Muscle layer of colon (tissue), 2 donors: ENCODE measurements at regions not wholly inside any gene's neighbourhood (a gene's known extent, or its start where the extent isn't known, plus 50 kb on each side); places are given as distances from the start of the nearest gene placed in this dataset.

Experiments
- H3K27ac ChIP-seq: one replicate; pipeline ENCODE4 v1.7.0; 2013; ENCODE audit warnings: low read depth, mild to moderate bottlenecking, low read length, moderate library complexity
- H3K27me3 ChIP-seq, 2 donors: one replicate each; pipeline ENCODE4 v1.7.0; 2013; ENCODE audit warnings: low read length in 2 of 2, mild to moderate bottlenecking in 2 of 2; ENCODE audit not compliant: insufficient read depth in 2 of 2, control insufficient read depth in 1 of 2
- H3K36me3 ChIP-seq: one replicate; pipeline ENCODE4 v1.7.0; 2013; ENCODE audit warnings: mild to moderate bottlenecking, low read length; ENCODE audit not compliant: insufficient read depth
- H3K4me1 ChIP-seq: one replicate; pipeline ENCODE4 v1.7.0; 2013; ENCODE audit warnings: mild to moderate bottlenecking, low read length; ENCODE audit not compliant: insufficient read depth
- H3K4me3 ChIP-seq, 2 donors: one replicate each; pipeline ENCODE4 v1.7.0; 2013; ENCODE audit warnings: low read length in 2 of 2, low read depth in 1 of 2, mild to moderate bottlenecking in 1 of 2, moderate library complexity in 1 of 2
- H3K9ac ChIP-seq: one replicate; pipeline ENCODE4 v1.7.0; 2013; ENCODE audit warnings: low read length
- H3K9me3 ChIP-seq: one replicate; pipeline ENCODE4 v1.7.0; 2013; ENCODE audit warnings: mild to moderate bottlenecking, low read length
- donor health status: abdominal sarcoma.
- donor health status: Adenocarcinoma of cecum.

DNA sequence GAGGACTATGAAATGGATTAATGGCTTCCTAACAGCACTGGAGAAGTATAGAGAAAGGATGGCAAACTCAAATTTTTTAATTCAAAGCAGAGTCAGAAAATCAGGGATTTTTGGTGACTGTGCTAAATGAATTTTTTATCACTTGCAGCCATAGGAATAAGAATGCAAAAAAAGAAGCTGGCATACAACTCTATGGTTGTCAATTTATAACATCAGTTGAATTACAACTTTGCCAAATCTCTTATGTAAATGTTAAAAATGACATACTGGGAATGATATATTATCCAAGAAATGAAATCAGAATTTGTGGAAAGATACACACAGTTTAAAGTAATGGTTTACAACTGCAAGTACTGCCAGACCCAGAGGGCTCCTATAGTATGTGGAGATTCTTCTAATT lies 106.5 kb downstream of the HTR1B start:
- Histone ChIP-seq H3K4me3 (no peak overlapping the region), H3K4me1 (no peaks in the 10 kb centered on the region)

DNA sequence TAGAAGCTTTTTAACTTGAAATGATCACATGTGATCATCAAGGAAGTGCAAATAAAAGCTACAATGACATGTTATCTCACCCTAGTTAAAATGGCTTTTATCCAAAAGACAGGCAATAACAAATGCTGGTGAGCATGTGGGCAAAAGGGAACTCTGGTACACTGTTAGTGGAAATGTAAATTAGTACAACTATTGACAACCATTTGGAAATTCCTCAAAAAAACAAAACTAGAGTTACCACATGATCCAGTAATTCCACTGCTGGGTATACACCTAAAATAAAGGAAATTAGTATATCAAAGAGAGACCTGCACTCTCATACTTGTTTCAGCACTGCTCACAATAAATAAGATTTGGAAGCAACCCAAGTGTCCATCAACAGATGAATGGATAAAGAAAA lies 108.7 kb downstream of the HTR1B start:
- Histone ChIP-seq H3K27me3 (no peaks in the 10 kb centered on the region), H3K4me1 (no peaks in the 10 kb centered on the region), H3K4me3 (no peak overlapping the region), H3K27ac (no peak overlapping the region), H3K9me3 (no peaks in the 10 kb centered on the region), H3K9ac (no peak overlapping the region), H3K36me3 (no peaks in the 10 kb centered on the region)

More for the DNA sequence above, 106.5 kb downstream of the HTR1B start:
- Histone ChIP-seq H3K27ac (no peak overlapping the region), H3K9me3 (no peaks in the 10 kb centered on the region), H3K27me3 (no peaks in the 10 kb centered on the region), H3K36me3 (no peaks in the 10 kb centered on the region), H3K9ac (no peak overlapping the region)

DNA sequence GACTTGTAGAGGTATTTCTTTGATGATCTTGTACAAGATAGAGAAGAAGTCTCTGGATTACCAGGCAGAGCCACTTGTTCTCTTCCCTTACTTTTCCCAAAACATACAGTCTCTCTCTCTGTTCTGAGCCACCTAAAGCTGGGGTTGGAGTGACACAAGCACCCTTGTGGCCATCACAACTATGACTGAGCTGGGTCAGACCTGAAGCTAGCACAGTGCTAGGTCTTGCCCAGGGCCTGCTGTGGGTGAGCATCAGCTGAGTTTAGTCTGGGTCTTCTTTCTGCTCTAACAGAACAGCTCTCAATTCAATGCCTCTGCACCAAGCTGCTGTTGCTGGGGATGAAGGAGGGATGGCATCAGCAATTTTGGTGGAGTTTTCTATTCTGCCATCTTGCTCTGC lies 110.2 kb downstream of the HTR1B start:
- Histone ChIP-seq H3K4me1 (no peaks in the 10 kb centered on the region), H3K36me3 (no peaks in the 10 kb centered on the region), H3K4me3 (no peak overlapping the region), H3K27ac (no peak overlapping the region), H3K9me3 (no peaks in the 10 kb centered on the region), H3K9ac (no peak overlapping the region), H3K27me3 (no peaks in the 10 kb centered on the region)

DNA sequence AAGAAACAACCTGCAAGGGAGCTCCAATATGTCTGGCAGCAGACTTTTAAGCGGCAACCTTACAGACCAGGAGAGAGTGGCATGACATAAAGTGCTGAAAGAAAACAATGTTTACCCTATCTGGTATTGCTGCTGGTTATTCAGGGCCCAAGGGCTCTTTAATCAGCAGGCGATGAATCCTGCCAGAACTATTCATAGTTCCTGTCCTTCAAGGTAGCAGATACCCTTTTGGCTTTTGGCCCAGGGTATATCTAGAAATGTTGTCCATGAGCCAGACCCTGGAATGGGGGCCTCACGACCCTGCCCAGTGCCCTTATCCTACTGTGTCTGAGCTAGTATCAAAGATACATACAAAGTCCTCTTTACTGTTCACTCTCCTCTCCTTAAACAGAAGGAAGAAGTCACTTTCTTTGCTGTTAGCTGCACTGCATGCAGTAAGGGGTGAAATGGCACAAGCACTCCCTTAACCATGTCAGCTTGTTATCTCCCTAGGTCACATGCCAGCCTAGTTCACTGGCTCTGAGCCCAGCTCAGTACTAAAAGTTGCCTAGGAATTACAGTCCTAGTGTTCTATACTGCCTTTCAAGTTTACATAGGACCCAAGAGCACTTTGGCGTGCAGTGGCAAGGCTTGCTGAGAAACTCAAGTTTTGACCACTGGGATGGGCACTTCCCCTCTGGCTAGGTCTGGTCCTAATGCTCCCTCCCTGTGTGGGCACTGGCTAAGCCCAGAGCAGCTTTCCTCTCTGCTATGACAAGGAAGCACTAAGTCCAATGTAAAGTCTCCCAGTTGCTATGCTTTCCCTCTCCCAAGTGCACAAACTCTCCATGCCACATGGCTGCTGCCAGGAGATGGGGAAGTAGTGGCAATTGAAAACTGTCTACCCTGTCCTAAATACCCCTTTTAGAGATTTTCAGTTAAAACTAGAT lies 122.0 kb downstream of the HTR1B start:
- Histone ChIP-seq H3K27me3 (no peaks in the 10 kb centered on the region), H3K9me3 (no peaks in the 10 kb centered on the region), H3K4me3 (no peak overlapping the region), H3K9ac (no peak overlapping the region), H3K4me1 (no peaks in the 10 kb centered on the region), H3K36me3 (no peaks in the 10 kb centered on the region), H3K27ac (no peak overlapping the region)

DNA sequence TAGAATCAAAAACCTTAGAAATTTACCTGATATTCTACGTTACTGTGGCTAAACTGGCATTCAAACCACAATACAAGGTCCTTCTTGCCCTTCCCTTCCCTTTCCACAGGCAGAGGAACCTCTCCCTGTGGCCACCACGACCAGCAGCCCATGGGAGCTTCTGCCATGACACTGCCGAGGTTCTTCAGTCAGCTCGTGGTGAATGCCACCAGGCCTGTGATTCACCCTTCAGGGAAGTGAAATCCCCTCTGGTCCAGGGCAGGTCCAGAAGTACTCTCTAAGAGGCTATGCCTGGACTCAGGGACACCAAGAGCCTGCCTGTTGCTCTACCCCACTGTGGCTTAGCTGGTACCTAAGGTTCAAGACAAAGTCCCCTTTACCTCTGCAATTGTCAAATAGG lies 123.0 kb downstream of the HTR1B start:
- Histone ChIP-seq H3K27me3 (no peaks in the 10 kb centered on the region), H3K27ac (no peak overlapping the region)

DNA sequence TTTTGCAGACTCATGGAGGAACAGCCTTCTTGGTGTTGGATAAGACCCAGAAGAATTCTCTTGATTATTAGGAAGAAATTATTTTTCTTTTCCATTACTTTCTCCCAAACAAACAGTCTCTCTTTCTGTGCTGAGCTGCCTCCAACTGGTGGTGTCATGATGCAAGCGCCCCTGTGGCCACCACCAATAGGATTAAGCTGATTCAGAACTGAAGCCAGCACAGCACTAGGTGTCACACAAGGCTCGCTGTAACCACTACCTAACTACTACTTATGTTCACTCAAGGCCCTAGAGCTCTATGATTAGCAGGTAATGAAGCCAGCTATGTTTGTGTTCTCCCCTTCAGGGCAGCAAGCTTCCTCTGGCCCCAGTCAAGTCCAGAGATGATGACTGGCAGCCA lies 123.4 kb downstream of the HTR1B start:
- no peak overlapping the region for H3K4me3 ChIP-seq
- no peaks in the 10 kb centered on the region for H3K9me3 ChIP-seq
- H3K27me3 ChIP-seq = no peaks in the 10 kb centered on the region
- no peaks in the 10 kb centered on the region for H3K4me1 ChIP-seq
- H3K9ac ChIP-seq = no peak overlapping the region
- no peaks in the 10 kb centered on the region for H3K36me3 ChIP-seq
- H3K27ac ChIP-seq = no peak overlapping the region

More for the DNA sequence above, 123.0 kb downstream of the HTR1B start:
- H3K4me3 ChIP-seq = no peak overlapping the region
- H3K4me1 ChIP-seq = no peaks in the 10 kb centered on the region
- H3K36me3 ChIP-seq = no peaks in the 10 kb centered on the region
- no peak overlapping the region for H3K9ac ChIP-seq
- H3K9me3 ChIP-seq = no peaks in the 10 kb centered on the region

DNA sequence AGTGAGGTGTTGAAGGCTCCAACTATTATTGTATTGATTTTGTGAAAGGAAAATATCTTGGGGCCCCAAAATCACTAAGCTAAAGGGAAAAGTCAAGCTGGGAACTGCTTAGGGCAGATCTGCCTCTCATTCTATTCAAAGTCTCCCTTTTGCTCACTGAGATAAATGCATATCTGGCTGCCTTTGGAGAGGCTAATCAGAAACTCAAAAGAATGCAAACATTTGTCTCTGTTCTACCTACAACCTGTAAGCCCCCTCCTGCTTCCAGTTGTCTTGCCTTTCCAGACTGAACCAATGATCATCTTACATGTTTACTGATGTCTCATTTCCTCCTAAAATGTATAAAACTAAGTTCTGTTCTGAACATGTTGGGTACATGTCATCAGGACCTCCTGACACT lies 125.9 kb downstream of the HTR1B start:
- H3K4me1 ChIP-seq = no peaks in the 10 kb centered on the region
- H3K9ac ChIP-seq = no peak overlapping the region
- no peaks in the 10 kb centered on the region for H3K36me3 ChIP-seq
- no peak overlapping the region for H3K4me3 ChIP-seq
- no peaks in the 10 kb centered on the region for H3K27me3 ChIP-seq
- no peak overlapping the region for H3K27ac ChIP-seq
- H3K9me3 ChIP-seq = no peaks in the 10 kb centered on the region

DNA sequence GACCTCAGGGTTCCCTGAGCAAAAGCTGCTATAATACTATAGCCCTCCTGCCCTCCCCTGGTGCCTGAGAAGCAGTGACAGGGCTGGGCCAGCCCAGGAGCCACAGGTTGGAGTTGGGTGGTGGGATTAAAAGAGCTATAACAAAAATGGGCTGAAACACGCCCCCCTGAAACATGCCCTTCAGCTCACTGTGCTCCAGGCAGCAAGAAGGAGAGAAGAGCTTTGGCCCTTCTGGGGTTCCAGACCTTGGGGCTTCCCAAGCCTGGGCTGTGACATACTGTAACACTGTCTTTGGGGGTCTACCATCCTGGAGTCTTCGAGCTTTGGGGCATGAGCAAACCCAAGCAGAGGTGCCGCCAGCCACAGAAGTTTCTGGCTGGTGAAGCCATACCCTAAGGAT lies 129.2 kb downstream of the HTR1B start:
- no peak overlapping the region for H3K4me3 ChIP-seq
- H3K27ac ChIP-seq = no peak overlapping the region
- H3K9me3 ChIP-seq = no peaks in the 10 kb centered on the region

DNA sequence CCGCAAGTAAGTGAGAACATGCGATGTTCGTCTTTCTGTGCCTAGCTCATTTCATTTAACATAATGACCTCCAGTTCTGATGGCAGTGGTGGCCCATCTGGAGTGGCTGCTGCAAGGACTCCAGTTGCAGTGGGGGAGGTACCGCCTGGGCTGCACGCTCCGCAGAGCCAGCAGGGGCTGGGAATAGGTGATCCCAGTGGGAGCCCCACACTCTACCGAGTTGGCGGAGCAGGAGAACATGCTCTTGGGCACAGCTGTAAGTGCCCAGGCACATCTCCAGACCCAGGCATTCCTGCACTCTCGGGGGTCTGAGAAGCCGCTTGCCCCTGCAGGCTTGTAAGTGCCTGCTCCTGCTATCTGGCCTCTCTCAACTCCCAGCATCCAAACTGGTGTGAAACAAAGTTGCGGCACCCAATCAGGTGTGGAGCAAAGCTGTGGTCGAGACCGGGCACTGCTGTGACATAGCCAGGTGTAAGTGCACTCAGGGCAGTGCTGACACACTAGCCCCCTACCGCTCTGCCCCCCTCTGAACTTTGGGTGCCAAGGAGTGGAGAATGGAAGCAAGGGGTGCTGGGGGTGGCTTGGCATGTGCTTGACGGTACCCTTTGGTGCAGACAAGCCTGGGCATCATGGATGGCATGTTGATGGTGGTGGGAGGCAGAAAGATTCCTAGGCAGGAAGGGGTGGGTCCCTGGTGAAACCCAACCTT lies 130.2 kb downstream of the HTR1B start:
- no peaks in the 10 kb centered on the region for H3K27me3 ChIP-seq
- no peak overlapping the region for H3K4me3 ChIP-seq
- no peaks in the 10 kb centered on the region for H3K36me3 ChIP-seq
- no peak overlapping the region for H3K9ac ChIP-seq
- H3K9me3 ChIP-seq = no peaks in the 10 kb centered on the region
- H3K27ac ChIP-seq = no peak overlapping the region
- H3K4me1 ChIP-seq = no peaks in the 10 kb centered on the region

More for the DNA sequence above, 129.2 kb downstream of the HTR1B start:
- Histone ChIP-seq H3K9ac (no peak overlapping the region), H3K27me3 (no peaks in the 10 kb centered on the region), H3K4me1 (no peaks in the 10 kb centered on the region), H3K36me3 (no peaks in the 10 kb centered on the region)

DNA sequence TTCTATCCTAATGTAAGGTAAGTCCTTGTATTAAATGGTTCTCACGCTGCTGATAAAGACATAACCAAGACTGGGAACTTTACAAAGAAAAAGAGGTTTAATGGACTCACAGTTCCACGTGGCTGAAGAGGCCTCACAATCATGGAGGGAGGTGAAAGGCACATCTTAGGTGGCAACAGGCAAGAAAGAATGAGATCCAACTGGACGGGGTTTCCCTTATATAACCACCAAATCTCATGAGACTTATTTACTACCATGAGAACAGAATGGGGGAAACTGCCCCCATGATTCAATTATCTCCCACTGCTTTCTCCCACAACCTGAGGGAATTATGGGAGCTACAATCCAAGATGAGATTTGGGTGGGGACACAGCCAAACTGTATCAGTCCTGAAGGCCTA lies 136.6 kb downstream of the HTR1B start:
- H3K27ac ChIP-seq = no peak overlapping the region
- H3K36me3 ChIP-seq = no peaks in the 10 kb centered on the region
- no peaks in the 10 kb centered on the region for H3K9me3 ChIP-seq
- H3K9ac ChIP-seq = no peak overlapping the region
- H3K4me1 ChIP-seq = no peaks in the 10 kb centered on the region
- H3K4me3 ChIP-seq = no peak overlapping the region
- no peaks in the 10 kb centered on the region for H3K27me3 ChIP-seq

DNA sequence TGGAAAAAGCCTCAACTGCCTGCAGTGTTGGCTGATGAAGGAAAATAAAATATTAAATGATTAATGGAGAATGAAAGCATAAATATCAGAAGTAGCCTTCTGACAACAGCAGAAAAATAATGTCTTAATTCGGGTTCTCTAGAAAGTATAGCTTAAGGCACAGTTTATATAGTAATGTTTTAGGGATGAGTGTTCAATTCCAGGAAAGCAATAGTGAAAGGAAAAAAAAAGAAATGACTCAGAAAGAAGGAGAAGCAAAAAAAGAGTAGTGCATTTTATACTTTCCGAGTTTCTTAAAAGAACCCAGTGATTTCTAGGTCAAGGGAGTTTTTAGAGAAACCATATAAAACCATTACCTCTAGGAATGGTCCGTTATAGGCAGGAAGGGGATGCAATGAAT lies 137.3 kb downstream of the HTR1B start:
- Histone ChIP-seq H3K4me3 (no peak overlapping the region), H3K9ac (no peak overlapping the region), H3K27ac (no peak overlapping the region), H3K4me1 (no peaks in the 10 kb centered on the region), H3K9me3 (no peaks in the 10 kb centered on the region), H3K36me3 (no peaks in the 10 kb centered on the region), H3K27me3 (no peaks in the 10 kb centered on the region)
